Caco-2 (cell line): ENCODE measurements at regions not wholly inside any gene's neighbourhood (a gene's known extent, or its start where the extent isn't known, plus 50 kb on each side); places are given as distances from the start of the nearest gene placed in this dataset.

ENCODE experiments used
- BruUV-seq: library from RNA; stranded (reverse); fragments of 400-500 nt; replicated peaks from 2 replicates; lab custom pipeline; 2021; lab: Mats Ljungman, UMichigan
- CTCF ChIA-PET: fragments of 300-600 bp; sonication (Branson Sonifier 250); formaldehyde crosslinking; loops from one replicate; lab custom pipeline; 2022; ENCODE audit warnings: antibody characterized with exemption; lab: Charles Lee
- POLR2A ChIA-PET: fragments of 300-600 bp; sonication (Branson Sonifier 250); formaldehyde crosslinking; loops from one replicate; lab custom pipeline; 2022; ENCODE audit warnings: antibody characterized with exemption; lab: Charles Lee
- DNase-seq, 2 experiments: peaks; one replicate each; pipeline versions ENCODE4 v3.0.0 to v3.0.0-alpha.2; 2020 to 2022
- H3K27me3 ChIP-seq: replicated peaks from 2 replicates; pipeline ENCODE4 v1.6.0; 2011; ENCODE audit warnings: low read length; ENCODE audit not compliant: control insufficient read depth, insufficient read depth
- H3K36me3 ChIP-seq: 2 replicates; pipeline ENCODE4 v1.5.1; 2011; ENCODE audit warnings: low read length; ENCODE audit not compliant: control insufficient read depth, insufficient read depth
- H3K4me1 ChIP-seq: fragments of 250-450 bp; sonication (Bioruptor Pico); 2 replicates; pipeline ENCODE4 v1.5.1; 2020; ENCODE audit warnings: mild to moderate bottlenecking
- H3K4me3 ChIP-seq: 2 replicates; pipeline ENCODE4 v1.5.1; 2011; ENCODE audit warnings: low read depth, mild to moderate bottlenecking, control low read depth, low read length
- H3K9me3 ChIP-seq: fragments of 250-450 bp; sonication (Bioruptor Pico); 2 replicates; pipeline ENCODE4 v1.5.1; 2020; ENCODE audit warnings: mild to moderate bottlenecking, moderate library complexity
- H3K27ac Mint-ChIP-seq: one replicate; pipeline ENCODE4 v1.8.0; 2022; ENCODE audit warnings: mixed read lengths; ENCODE audit not compliant: unreplicated experiment
- H3K27me3 Mint-ChIP-seq: one replicate; pipeline ENCODE4 v1.8.0; 2022; ENCODE audit warnings: mixed read lengths; ENCODE audit not compliant: insufficient read depth, unreplicated experiment
- H3K36me3 Mint-ChIP-seq: one replicate; pipeline ENCODE4 v1.8.0; 2022; ENCODE audit warnings: mild to moderate bottlenecking, mixed read lengths; ENCODE audit not compliant: insufficient read depth, unreplicated experiment
- H3K4me1 Mint-ChIP-seq: one replicate; pipeline ENCODE4 v1.8.0; 2022; ENCODE audit warnings: low read depth, mixed read lengths; ENCODE audit not compliant: unreplicated experiment
- H3K4me3 Mint-ChIP-seq: one replicate; pipeline ENCODE4 v1.8.0; 2022; ENCODE audit warnings: mild to moderate bottlenecking, moderate library complexity, mixed read lengths; ENCODE audit not compliant: unreplicated experiment
- H3K9me3 Mint-ChIP-seq: one replicate; pipeline ENCODE4 v1.8.0; 2022; ENCODE audit warnings: mixed read lengths; ENCODE audit not compliant: unreplicated experiment
- CTCF ChIP-seq, 2 experiments: fragments of 200-600 bp in 1 of 2; IDR thresholded peaks; 1 replicate in 1 of 2; 2 replicates in 1 of 2; pipeline versions ENCODE4 v1.5.1 to v1.8.0; 2011 to 2022; ENCODE audit warnings: antibody characterized with exemption in 1 of 2, control low read depth in 1 of 2, inconsistent platforms in 1 of 2, low read depth in 1 of 2, low read length in 1 of 2, mild to moderate bottlenecking in 1 of 2, moderate library complexity in 1 of 2; ENCODE audit not compliant: insufficient read depth in 1 of 2, severe bottlenecking in 1 of 2, unreplicated experiment in 1 of 2
- intact Hi-C: fragments of 100-400 bp; cut with micrococcal nuclease; formaldehyde crosslinking; loops from one replicate; pipeline ENCODE4 v1.10.0; 2022; ENCODE audit not compliant: unreplicated experiment

- no peaks in the 10 kb centered on the region for H3K9me3 ChIP-seq
- Mint-ChIP-seq H3K9me3 (no peaks in the 10 kb centered on the region), H3K4me3 (no peak overlapping the region), H3K36me3 (no peaks in the 10 kb centered on the region), H3K27me3 (no peaks in the 10 kb centered on the region), H3K4me1 (peaks cover 22% of the 10 kb centered on the region), H3K27ac (no peak overlapping the region)
- no peaks in the 10 kb centered on the region for H3K36me3 ChIP-seq
- intact Hi-C loops: loop anchor here (5.0 kb wide), 1 partner anchor 495 kb away; no protein-coding TSS in a partner anchor
- ChIA-PET CTCF (interaction anchor here (0.9 to 1.2 kb wide), 2 partner anchors 242 to 325 kb away, joined by 3 to 6 read pairs; no protein-coding TSS in a partner anchor), POLR2A (no interaction called here)
- peaks cover 3% of the 10 kb centered on the region; the same call in 1 of the 2 replicates for H3K4me1 ChIP-seq
- H3K4me3 ChIP-seq: no peak overlapping the region
- no peaks in the 10 kb centered on the region for H3K27me3 ChIP-seq
- BruUV-seq: no TSS peak
- TF ChIP-seq CTCF (IDR thresholded peaks at IDR 0.05; ENCODE audit: insufficient read depth in 1 of 2, low read depth in 1 of 2, low read length in 1 of 2, severe bottlenecking in 1 of 2, unreplicated experiment in 1 of 2): no peak
- no peak for DNase-seq
These were observed 569.5 kb upstream of the WWC1 start for GRCh38 chr5:167721926-167722440.

GRCh38 chr5:167723254-167723871, 568.1 kb upstream of the WWC1 start:
- no peak overlapping the region for H3K4me3 Mint-ChIP-seq

GRCh38 chr5:167725264-167725663, 566.2 kb upstream of the WWC1 start:
- BruUV-seq: no TSS peak
- no peaks in the 10 kb centered on the region for H3K36me3 Mint-ChIP-seq
- DNase-seq: no peak
- TF ChIP-seq CTCF (IDR thresholded peaks at IDR 0.05; ENCODE audit: insufficient read depth in 1 of 2, low read depth in 1 of 2, low read length in 1 of 2, severe bottlenecking in 1 of 2, unreplicated experiment in 1 of 2): no peak
- no peak overlapping the region for H3K27ac Mint-ChIP-seq
- Histone ChIP-seq H3K4me3 (no peak overlapping the region), H3K9me3 (no peaks in the 10 kb centered on the region), H3K27me3 (no peaks in the 10 kb centered on the region), H3K36me3 (no peaks in the 10 kb centered on the region), H3K4me1 (peaks cover 3% of the 10 kb centered on the region; the same call in 1 of the 2 replicates)
- H3K4me1 Mint-ChIP-seq: peaks cover 22% of the 10 kb centered on the region
- ChIA-PET POLR2A (no interaction called here), CTCF (no interaction called here)
- intact Hi-C loops: no loop called here
- no peaks in the 10 kb centered on the region for H3K27me3 Mint-ChIP-seq
- H3K4me3 Mint-ChIP-seq: no peak overlapping the region
- H3K9me3 Mint-ChIP-seq: no peaks in the 10 kb centered on the region

More at GRCh38 chr5:167723254-167723871, 568.1 kb upstream of the WWC1 start:
- intact Hi-C loops: loop anchor here (1.0 to 5.0 kb wide), 6 partner anchors 87 to 494 kb away; no protein-coding TSS in a partner anchor
- DNase-seq: peak; percentile 74 to 81
- ChIA-PET CTCF (interaction anchor here (1.0 to 1.3 kb wide), 3 partner anchors 13 to 324 kb away, joined by 3 to 5 read pairs (median 4); no protein-coding TSS in a partner anchor), POLR2A (interaction anchor here (0.5 kb wide), 1 partner anchor 496 kb away, joined by 11 read pairs; no protein-coding TSS in a partner anchor)
- no peak overlapping the region for H3K4me3 ChIP-seq
- no peaks in the 10 kb centered on the region for H3K27me3 ChIP-seq
- H3K9me3 ChIP-seq: no peaks in the 10 kb centered on the region
- Mint-ChIP-seq H3K27ac (no peak overlapping the region), H3K36me3 (no peaks in the 10 kb centered on the region), H3K4me1 (peaks cover 22% of the 10 kb centered on the region), H3K27me3 (no peaks in the 10 kb centered on the region), H3K9me3 (no peaks in the 10 kb centered on the region)
- H3K4me1 ChIP-seq: peaks cover 3% of the 10 kb centered on the region; the same call in 1 of the 2 replicates
- peak; percentile 88 to 93 for TF ChIP-seq CTCF (IDR thresholded peaks at IDR 0.05; ENCODE audit: insufficient read depth in 1 of 2, low read depth in 1 of 2, low read length in 1 of 2, severe bottlenecking in 1 of 2, unreplicated experiment in 1 of 2)
- no TSS peak for BruUV-seq
- no peaks in the 10 kb centered on the region for H3K36me3 ChIP-seq
